GM23338 (cell line): ENCODE measurements at regions not wholly inside any gene's neighbourhood (a gene's known extent, or its start where the extent isn't known, plus 50 kb on each side); places are given as distances from the start of the nearest gene placed in this dataset.

ENCODE experiments used
- ATAC-seq: fragments of 200-7000 bp; cut with Tn5 transposase; 3 replicates; pipeline ENCODE4 v1.9.1; 2020
- DNase-seq: peaks from one replicate; pipeline ENCODE4 v3.0.0-alpha.2; 2015; ENCODE audit warnings: low spot score
- H2AFZ ChIP-seq: fragments of 200-600 bp; sonication (generic); 2 replicates; pipeline ENCODE4 v1.8.0; 2016; ENCODE audit warnings: antibody characterized with exemption, mild to moderate bottlenecking, moderate library complexity
- H3F3A ChIP-seq: fragments of 200-600 bp; sonication (generic); replicated peaks from 2 replicates; pipeline ENCODE4 v1.8.0; 2017; ENCODE audit warnings: antibody characterized with exemption, mixed run types, low read depth
- H3K27ac ChIP-seq: fragments of 200-600 bp; sonication (generic); 2 replicates; pipeline ENCODE4 v1.6.1; 2016; ENCODE audit warnings: low read depth
- H3K27me3 ChIP-seq: fragments of 200-600 bp; sonication (generic); 2 replicates; pipeline ENCODE4 v1.8.0; 2016; ENCODE audit warnings: mild to moderate bottlenecking, mixed run types, moderate library complexity; ENCODE audit not compliant: insufficient read depth
- H3K36me3 ChIP-seq: fragments of 200-600 bp; sonication (generic); 2 replicates; pipeline ENCODE4 v1.8.0; 2016; ENCODE audit warnings: mild to moderate bottlenecking; ENCODE audit not compliant: insufficient read depth
- H3K4me1 ChIP-seq: fragments of 200-600 bp; sonication (generic); 2 replicates; pipeline ENCODE4 v1.8.0; 2016; ENCODE audit warnings: mild to moderate bottlenecking, moderate library complexity; ENCODE audit not compliant: insufficient read depth
- H3K4me2 ChIP-seq: fragments of 200-600 bp; sonication (generic); 2 replicates; pipeline ENCODE4 v1.7.1; 2017; ENCODE audit warnings: mixed run types
- H3K4me3 ChIP-seq: fragments of 200-600 bp; sonication (generic); 2 replicates; pipeline ENCODE4 v1.6.1; 2016; ENCODE audit warnings: mixed run types
- H3K79me2 ChIP-seq: fragments of 200-600 bp; sonication (generic); replicated peaks from 2 replicates; pipeline ENCODE4 v1.8.0; 2017; ENCODE audit warnings: mild to moderate bottlenecking; ENCODE audit not compliant: insufficient read depth
- H3K9me2 ChIP-seq: fragments of 200-600 bp; sonication (generic); 2 replicates; pipeline ENCODE4 v1.8.0; 2017; ENCODE audit not compliant: insufficient read depth
- H4K20me1 ChIP-seq: fragments of 200-600 bp; sonication (generic); replicated peaks from 2 replicates; pipeline ENCODE4 v1.8.0; 2017; ENCODE audit warnings: mild to moderate bottlenecking; ENCODE audit not compliant: insufficient read depth
- H3K27ac Mint-ChIP-seq: 2 replicates; pipeline ENCODE4 v1.8.0; 2020; ENCODE audit warnings: inconsistent platforms, mild to moderate bottlenecking, moderate library complexity, mixed read lengths
- H3K27me3 Mint-ChIP-seq: 3 replicates; pipeline ENCODE4 v1.8.0; 2022; ENCODE audit warnings: low read depth, mild to moderate bottlenecking, moderate library complexity, mixed read lengths, inconsistent platforms; ENCODE audit not compliant: insufficient read depth, poor library complexity
- H3K36me3 Mint-ChIP-seq: 3 replicates; pipeline ENCODE4 v1.8.0; 2021; ENCODE audit warnings: low read depth, mild to moderate bottlenecking, inconsistent platforms, moderate library complexity, mixed read lengths
- H3K4me1 Mint-ChIP-seq: 3 replicates; pipeline ENCODE4 v1.8.0; 2020; ENCODE audit warnings: mild to moderate bottlenecking, inconsistent platforms, mixed read lengths
- H3K4me3 Mint-ChIP-seq: 3 replicates; pipeline ENCODE4 v1.8.0; 2021; ENCODE audit warnings: moderate library complexity, mild to moderate bottlenecking, inconsistent platforms, mixed read lengths
- H3K9me3 Mint-ChIP-seq: 3 replicates; pipeline ENCODE4 v1.8.0; 2020; ENCODE audit warnings: moderate library complexity, mild to moderate bottlenecking, inconsistent platforms, mixed read lengths
- CREB1 ChIP-seq: fragments of 250-450 bp; sonication (Bioruptor Pico); IDR thresholded peaks from 2 replicates; pipeline ENCODE4 v1.5.0; 2020; ENCODE audit warnings: low read depth, mild to moderate bottlenecking, moderate library complexity
- EZH2phosphoT487 ChIP-seq: fragments of 200-600 bp; sonication (generic); IDR thresholded peaks from one replicate; pipeline ENCODE4 v1.8.1; 2018; ENCODE audit warnings: antibody characterized with exemption; ENCODE audit not compliant: unreplicated experiment
- JUNB ChIP-seq: IDR thresholded peaks from one replicate; pipeline ENCODE4 v1.6.1; 2016; ENCODE audit warnings: antibody characterized with exemption; ENCODE audit not compliant: unreplicated experiment
- NANOG ChIP-seq: IDR thresholded peaks from 2 replicates; pipeline ENCODE4 v1.6.1; 2016; ENCODE audit warnings: antibody characterized with exemption, borderline replicate concordance
- STAT1 ChIP-seq: IDR thresholded peaks from one replicate; pipeline ENCODE4 v1.6.1; 2016; ENCODE audit warnings: antibody characterized with exemption; ENCODE audit not compliant: unreplicated experiment
- ZNF114 ChIP-seq: fragments of 250-450 bp; sonication (Bioruptor Pico); IDR thresholded peaks from 2 replicates; pipeline ENCODE4 v1.5.0; 2020; ENCODE audit warnings: mild to moderate bottlenecking, moderate library complexity
- TF ChIP-seq, protein P1 (sequence below): IDR thresholded peaks from 2 replicates; pipeline ENCODE4 v1.6.1; 2016; ENCODE audit warnings: antibody characterized with exemption
- TF ChIP-seq, protein P2 (sequence below): IDR thresholded peaks from one replicate; pipeline ENCODE4 v1.6.1; 2018; ENCODE audit warnings: antibody characterized with exemption; ENCODE audit not compliant: unreplicated experiment
- TF ChIP-seq, protein P3 (sequence below): fragments of 250-450 bp; sonication (Bioruptor Pico); IDR thresholded peaks from 2 replicates; pipeline ENCODE4 v1.5.0; 2020; ENCODE audit warnings: mild to moderate bottlenecking, moderate library complexity

DNA sequence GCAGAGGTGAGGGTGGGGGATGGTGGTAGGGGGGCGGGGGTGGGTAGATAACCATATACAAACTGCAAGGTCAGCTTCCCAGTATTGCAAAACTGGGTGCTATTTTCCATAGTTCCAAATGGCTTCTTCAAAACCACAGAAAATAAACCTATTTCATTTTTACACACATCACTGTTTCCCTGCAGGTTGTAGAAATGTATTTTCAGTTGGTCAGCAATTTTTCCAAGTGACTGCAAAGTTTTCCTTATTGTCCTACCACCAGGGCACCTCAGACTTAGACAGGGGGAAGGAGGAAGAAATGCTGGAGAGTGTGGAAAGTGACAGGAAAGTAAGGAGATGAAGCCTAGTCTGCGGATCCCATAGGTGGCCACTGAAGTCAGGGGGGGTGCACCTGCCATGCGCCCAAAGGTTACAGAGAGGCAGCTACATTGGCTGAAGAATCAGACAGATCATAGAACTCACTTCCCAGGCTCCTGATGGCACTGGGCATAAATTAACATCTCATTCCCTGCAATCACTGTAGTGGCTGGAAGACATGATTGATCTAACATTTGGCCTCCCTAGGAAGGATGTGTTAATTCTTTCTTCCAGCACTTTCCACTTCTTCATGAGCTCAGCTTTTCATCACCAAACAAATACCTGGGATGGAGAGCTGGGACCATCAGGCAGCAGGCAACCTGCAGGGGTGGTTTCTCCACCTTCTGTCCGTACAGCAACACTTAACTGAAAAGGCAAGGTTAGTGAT is 402.0 kb downstream of the HNRNPD start:
- Histone ChIP-seq H3K27ac (no peak overlapping the region), H3K4me2 (no peak overlapping the region), H3F3A (no peaks in the 10 kb centered on the region), H3K9me2 (peaks cover 6% of the 10 kb centered on the region), H2AFZ (no peak overlapping the region), H4K20me1 (no peaks in the 10 kb centered on the region), H3K4me3 (no peak overlapping the region), H3K4me1 (peaks cover 8% of the 10 kb centered on the region), H3K27me3 (no peaks in the 10 kb centered on the region), H3K79me2 (no peaks in the 10 kb centered on the region), H3K36me3 (no peaks in the 10 kb centered on the region)
- H3K9me3 Mint-ChIP-seq, result no peaks in the 10 kb centered on the region
- DNase-seq (no peak), ATAC-seq (no peak)
- TF ChIP-seq JUNB, result no peak
- TF ChIP-seq NANOG, result no peak
- TF ChIP-seq ZNF114 (CRISPR knock-in tag), result no peak
- TF ChIP-seq, protein P1, sequence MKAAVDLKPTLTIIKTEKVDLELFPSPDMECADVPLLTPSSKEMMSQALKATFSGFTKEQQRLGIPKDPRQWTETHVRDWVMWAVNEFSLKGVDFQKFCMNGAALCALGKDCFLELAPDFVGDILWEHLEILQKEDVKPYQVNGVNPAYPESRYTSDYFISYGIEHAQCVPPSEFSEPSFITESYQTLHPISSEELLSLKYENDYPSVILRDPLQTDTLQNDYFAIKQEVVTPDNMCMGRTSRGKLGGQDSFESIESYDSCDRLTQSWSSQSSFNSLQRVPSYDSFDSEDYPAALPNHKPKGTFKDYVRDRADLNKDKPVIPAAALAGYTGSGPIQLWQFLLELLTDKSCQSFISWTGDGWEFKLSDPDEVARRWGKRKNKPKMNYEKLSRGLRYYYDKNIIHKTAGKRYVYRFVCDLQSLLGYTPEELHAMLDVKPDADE, result no peak
- TF ChIP-seq, protein P2, sequence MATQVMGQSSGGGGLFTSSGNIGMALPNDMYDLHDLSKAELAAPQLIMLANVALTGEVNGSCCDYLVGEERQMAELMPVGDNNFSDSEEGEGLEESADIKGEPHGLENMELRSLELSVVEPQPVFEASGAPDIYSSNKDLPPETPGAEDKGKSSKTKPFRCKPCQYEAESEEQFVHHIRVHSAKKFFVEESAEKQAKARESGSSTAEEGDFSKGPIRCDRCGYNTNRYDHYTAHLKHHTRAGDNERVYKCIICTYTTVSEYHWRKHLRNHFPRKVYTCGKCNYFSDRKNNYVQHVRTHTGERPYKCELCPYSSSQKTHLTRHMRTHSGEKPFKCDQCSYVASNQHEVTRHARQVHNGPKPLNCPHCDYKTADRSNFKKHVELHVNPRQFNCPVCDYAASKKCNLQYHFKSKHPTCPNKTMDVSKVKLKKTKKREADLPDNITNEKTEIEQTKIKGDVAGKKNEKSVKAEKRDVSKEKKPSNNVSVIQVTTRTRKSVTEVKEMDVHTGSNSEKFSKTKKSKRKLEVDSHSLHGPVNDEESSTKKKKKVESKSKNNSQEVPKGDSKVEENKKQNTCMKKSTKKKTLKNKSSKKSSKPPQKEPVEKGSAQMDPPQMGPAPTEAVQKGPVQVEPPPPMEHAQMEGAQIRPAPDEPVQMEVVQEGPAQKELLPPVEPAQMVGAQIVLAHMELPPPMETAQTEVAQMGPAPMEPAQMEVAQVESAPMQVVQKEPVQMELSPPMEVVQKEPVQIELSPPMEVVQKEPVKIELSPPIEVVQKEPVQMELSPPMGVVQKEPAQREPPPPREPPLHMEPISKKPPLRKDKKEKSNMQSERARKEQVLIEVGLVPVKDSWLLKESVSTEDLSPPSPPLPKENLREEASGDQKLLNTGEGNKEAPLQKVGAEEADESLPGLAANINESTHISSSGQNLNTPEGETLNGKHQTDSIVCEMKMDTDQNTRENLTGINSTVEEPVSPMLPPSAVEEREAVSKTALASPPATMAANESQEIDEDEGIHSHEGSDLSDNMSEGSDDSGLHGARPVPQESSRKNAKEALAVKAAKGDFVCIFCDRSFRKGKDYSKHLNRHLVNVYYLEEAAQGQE, result no peak
- H3K27ac Mint-ChIP-seq, result no peak overlapping the region
- no peaks in the 10 kb centered on the region for H3K27me3 Mint-ChIP-seq
- H3K4me1 Mint-ChIP-seq, result peaks cover 8% of the 10 kb centered on the region
- H3K4me3 Mint-ChIP-seq, result no peak overlapping the region
- H3K36me3 Mint-ChIP-seq, result no peaks in the 10 kb centered on the region

DNA sequence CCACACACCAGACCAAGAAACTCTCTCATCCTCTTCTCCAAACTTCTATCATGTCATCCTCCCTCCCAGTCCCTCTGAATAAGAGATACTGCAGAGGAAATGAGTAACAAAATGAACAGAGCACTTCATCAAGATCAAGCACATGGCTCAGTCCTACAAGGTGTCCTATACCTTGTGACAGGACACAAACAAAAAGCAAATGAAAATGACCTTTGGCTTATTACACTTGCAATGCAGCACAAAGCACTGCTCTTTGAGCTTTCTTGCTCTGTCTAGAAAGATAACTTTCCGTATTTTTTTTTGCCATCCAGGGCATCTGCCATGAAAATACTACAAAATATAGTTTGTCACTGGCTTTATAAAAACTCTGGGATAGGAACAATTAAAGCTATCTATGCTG is 402.7 kb downstream of the HNRNPD start:
- Mint-ChIP-seq H3K27me3 (no peaks in the 10 kb centered on the region), H3K36me3 (no peaks in the 10 kb centered on the region)
- TF ChIP-seq, protein P3, sequence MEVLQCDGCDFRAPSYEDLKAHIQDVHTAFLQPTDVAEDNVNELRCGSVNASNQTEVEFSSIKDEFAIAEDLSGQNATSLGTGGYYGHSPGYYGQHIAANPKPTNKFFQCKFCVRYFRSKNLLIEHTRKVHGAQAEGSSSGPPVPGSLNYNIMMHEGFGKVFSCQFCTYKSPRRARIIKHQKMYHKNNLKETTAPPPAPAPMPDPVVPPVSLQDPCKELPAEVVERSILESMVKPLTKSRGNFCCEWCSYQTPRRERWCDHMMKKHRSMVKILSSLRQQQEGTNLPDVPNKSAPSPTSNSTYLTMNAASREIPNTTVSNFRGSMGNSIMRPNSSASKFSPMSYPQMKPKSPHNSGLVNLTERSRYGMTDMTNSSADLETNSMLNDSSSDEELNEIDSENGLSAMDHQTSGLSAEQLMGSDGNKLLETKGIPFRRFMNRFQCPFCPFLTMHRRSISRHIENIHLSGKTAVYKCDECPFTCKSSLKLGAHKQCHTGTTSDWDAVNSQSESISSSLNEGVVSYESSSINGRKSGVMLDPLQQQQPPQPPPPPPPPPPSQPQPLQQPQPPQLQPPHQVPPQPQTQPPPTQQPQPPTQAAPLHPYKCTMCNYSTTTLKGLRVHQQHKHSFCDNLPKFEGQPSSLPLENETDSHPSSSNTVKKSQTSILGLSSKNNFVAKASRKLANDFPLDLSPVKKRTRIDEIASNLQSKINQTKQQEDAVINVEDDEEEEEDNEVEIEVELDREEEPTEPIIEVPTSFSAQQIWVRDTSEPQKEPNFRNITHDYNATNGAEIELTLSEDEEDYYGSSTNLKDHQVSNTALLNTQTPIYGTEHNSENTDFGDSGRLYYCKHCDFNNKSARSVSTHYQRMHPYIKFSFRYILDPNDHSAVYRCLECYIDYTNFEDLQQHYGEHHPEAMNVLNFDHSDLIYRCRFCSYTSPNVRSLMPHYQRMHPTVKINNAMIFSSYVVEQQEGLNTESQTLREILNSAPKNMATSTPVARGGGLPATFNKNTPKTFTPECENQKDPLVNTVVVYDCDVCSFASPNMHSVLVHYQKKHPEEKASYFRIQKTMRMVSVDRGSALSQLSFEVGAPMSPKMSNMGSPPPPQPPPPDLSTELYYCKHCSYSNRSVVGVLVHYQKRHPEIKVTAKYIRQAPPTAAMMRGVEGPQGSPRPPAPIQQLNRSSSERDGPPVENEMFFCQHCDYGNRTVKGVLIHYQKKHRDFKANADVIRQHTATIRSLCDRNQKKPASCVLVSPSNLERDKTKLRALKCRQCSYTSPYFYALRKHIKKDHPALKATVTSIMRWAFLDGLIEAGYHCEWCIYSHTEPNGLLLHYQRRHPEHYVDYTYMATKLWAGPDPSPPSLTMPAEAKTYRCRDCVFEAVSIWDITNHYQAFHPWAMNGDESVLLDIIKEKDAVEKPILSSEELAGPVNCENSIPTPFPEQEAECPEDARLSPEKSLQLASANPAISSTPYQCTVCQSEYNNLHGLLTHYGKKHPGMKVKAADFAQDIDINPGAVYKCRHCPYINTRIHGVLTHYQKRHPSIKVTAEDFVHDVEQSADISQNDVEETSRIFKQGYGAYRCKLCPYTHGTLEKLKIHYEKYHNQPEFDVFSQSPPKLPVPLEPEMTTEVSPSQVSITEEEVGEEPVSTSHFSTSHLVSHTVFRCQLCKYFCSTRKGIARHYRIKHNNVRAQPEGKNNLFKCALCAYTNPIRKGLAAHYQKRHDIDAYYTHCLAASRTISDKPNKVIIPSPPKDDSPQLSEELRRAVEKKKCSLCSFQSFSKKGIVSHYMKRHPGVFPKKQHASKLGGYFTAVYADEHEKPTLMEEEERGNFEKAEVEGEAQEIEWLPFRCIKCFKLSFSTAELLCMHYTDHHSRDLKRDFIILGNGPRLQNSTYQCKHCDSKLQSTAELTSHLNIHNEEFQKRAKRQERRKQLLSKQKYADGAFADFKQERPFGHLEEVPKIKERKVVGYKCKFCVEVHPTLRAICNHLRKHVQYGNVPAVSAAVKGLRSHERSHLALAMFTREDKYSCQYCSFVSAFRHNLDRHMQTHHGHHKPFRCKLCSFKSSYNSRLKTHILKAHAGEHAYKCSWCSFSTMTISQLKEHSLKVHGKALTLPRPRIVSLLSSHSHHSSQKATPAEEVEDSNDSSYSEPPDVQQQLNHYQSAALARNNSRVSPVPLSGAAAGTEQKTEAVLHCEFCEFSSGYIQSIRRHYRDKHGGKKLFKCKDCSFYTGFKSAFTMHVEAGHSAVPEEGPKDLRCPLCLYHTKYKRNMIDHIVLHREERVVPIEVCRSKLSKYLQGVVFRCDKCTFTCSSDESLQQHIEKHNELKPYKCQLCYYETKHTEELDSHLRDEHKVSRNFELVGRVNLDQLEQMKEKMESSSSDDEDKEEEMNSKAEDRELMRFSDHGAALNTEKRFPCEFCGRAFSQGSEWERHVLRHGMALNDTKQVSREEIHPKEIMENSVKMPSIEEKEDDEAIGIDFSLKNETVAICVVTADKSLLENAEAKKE (CRISPR knock-in tag), result no peak
- TF ChIP-seq CREB1 (CRISPR knock-in tag) (no peak), NANOG (no peak), ZNF114 (CRISPR knock-in tag) (no peak), JUNB (no peak), EZH2phosphoT487 (no peak), STAT1 (no peak)
- TF ChIP-seq, protein P1, result no peak

More for the DNA sequence above, 402.7 kb downstream of the HNRNPD start:
- H3K4me3 Mint-ChIP-seq, result no peak overlapping the region
- DNase-seq (no peak), ATAC-seq (no peak)
- Histone ChIP-seq H3K4me2 (no peak overlapping the region), H3K4me3 (no peak overlapping the region), H4K20me1 (no peaks in the 10 kb centered on the region), H3K4me1 (peaks cover 8% of the 10 kb centered on the region), H3K27ac (no peak overlapping the region), H3K27me3 (no peaks in the 10 kb centered on the region), H3K79me2 (no peaks in the 10 kb centered on the region), H3F3A (no peaks in the 10 kb centered on the region), H2AFZ (no peak overlapping the region), H3K9me2 (peaks cover 6% of the 10 kb centered on the region), H3K36me3 (no peaks in the 10 kb centered on the region)
- no peaks in the 10 kb centered on the region for H3K9me3 Mint-ChIP-seq
- peaks cover 8% of the 10 kb centered on the region for H3K4me1 Mint-ChIP-seq
- H3K27ac Mint-ChIP-seq, result no peak overlapping the region
